Fibroblast of skin of abdomen (primary cell): ENCODE measurements at regions not wholly inside any gene's neighbourhood (a gene's known extent, or its start where the extent isn't known, plus 50 kb on each side); places are given as distances from the start of the nearest gene placed in this dataset.
"Not testable (repeated sequence)": the region's sequence is repeated elsewhere in the genome, so short reads cannot be mapped to it uniquely, and the experiment has no call there.

Experiments
- DNase-seq: peaks from one replicate; pipeline ENCODE4 v3.0.0-alpha.2; 2013

- DNase-seq = no peak
Observed at GRCh38 chr3:165624761-165625160, 212.5 kb downstream of the BCHE start.

GRCh38 chr3:165622356-165622755 is 214.9 kb downstream of the BCHE start:
- DNase-seq = no peak

- no peak for DNase-seq
Observed at GRCh38 chr3:165619069-165619468, 218.2 kb downstream of the BCHE start.

DNA sequence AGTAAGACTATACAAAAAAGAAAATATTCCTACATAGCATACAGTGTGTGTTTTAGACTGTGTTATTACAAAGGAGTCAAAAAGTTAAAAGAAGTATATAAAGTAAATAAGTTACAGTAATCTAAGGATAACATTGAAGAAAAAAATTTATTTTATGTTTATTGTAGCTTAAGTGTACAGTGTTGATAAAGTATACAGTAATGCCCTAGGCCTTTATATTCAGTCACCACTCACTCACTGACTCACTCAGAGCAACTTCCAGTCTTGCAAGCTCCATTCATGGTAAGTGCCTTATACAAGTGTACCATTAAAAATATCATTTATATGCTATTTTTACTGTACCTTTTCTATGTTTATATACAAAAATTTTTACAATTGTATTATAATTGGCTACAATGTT is 220.1 kb downstream of the BCHE start:
- DNase-seq = no peak

- DNase-seq = no peak
Observed at GRCh38 chr3:165614337-165614736, 222.9 kb downstream of the BCHE start.

DNA sequence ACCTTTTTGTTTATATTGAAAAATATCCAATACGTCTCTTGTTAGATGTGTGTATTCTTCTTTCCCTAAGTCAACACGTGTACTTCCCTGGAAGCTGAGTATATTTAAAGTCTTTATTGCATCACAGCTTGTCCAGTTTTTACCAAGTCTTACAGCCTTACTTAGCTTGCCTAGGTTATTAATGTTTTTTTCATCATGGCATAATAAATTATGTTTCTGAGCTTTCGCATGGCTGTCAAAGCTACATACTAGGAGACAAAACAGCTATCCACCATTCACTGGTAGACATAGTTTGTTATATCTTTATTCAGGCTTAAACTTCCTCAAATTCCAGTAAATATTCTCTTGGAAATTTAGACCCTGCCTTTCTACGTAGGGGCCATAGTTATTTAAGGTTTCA is 224.2 kb downstream of the BCHE start:
- DNase-seq = no peak

GRCh38 chr3:165607221-165607620 is 230.0 kb downstream of the BCHE start:
- no peak for DNase-seq

- DNase-seq = no peak
Observed at GRCh38 chr3:165603196-165603595, 234.0 kb downstream of the BCHE start.

DNA sequence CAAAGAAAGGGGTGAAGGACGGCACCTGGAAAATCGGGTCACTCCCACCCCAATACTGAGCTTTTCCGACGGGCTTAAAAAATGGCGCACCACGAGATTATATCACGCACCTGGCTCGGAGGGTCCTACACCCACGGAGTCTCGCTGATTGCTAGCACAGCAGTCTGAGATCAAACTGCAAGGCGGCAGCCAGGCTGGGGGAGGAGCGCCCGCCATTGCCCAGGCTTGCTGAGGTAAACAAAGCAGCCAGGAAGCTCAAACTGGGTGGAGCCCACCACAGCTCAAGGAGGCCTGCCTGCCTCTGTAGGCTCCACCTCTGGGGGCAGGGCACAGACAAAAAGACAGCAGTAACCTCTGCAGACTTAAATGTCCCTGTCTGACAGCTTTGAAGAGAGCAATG is 264.7 kb downstream of the BCHE start:
- DNase-seq = not testable (repeated sequence)

DNA sequence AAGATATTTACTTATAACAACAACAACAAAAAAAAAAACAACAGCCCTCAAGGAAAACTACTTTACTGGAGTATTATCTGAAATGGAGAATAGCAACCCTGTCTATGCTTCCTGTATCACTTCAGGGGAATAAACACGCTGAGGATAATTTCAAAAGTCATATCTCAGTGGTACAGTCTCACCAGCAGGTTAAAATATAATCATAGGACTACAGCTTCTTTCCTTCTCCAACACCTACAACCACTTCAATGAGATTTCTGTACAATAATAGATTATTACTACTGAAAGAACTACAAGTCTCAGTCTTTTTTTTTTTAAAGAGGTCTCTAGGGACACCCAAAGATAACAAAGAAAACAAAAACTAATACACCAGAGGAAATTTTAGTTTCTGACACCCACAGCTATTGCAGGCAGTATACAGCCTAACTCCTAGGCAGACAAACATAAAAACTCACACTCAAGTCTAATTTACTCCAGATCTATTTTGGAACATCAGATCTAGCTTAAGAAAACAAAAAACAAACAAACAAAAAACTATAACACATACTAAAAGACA is 268.2 kb downstream of the BCHE start:
- no peak for DNase-seq

GRCh38 chr3:165555785-165556184 is 281.4 kb downstream of the BCHE start:
- DNase-seq = no peak

DNA sequence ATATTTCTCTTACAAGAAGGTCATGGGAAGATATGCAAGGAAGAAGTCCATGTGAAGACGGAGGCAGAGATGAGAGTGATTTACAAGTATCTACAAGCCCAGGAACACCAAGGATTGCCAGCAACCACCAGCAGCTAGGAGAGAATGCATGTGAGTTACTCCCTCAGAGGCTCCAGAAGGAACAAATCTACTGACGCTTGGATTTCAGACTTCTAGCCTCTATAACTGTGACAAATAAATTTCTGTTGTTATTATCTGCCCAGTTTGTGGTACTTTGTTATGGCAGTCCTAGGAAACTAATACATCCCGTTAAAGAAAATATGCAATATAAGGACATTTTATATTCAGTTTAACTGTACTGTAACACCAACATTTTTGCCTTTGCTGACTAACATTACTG is 283.9 kb downstream of the BCHE start:
- no peak for DNase-seq

GRCh38 chr3:165549665-165550064 is 287.6 kb downstream of the BCHE start:
- DNase-seq = no peak

GRCh38 chr3:165549037-165549436 is 288.2 kb downstream of the BCHE start:
- no peak for DNase-seq

GRCh38 chr3:165545059-165545458 is 292.2 kb downstream of the BCHE start:
- DNase-seq = no peak

- DNase-seq = no peak
Observed at GRCh38 chr3:165544432-165544831, 292.8 kb downstream of the BCHE start.

GRCh38 chr3:165538166-165538565 is 299.1 kb downstream of the BCHE start:
- DNase-seq = no peak

DNA sequence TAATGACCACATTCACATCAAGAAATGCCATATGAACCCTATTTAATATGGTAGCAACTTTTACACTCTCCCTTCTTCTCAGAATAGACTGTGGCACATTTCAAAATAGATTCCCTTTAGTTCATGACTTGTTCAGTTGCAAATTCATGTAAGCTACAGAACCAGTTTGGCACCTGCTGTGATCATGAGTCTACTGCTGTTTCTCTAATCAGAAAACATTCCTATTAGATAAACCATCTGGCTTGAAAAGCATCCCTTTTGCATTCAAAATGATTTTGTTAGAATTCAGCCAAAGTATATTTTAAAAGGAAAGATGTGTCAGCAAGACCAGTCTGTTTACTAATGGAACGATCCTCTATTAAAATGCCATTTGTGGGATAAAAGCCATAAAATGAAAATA is 304.4 kb downstream of the BCHE start:
- DNase-seq = no peak

- DNase-seq = no peak
Observed at GRCh38 chr3:165529451-165529850, 307.8 kb downstream of the BCHE start.

GRCh38 chr3:165526367-165526766 is 310.9 kb downstream of the BCHE start:
- DNase-seq = no peak

- peak; percentile 50 for DNase-seq
Observed at GRCh38 chr3:165523801-165524200, 313.4 kb downstream of the BCHE start.

- DNase-seq = no peak
Observed at GRCh38 chr3:165522386-165522785, 314.8 kb downstream of the BCHE start.

DNA sequence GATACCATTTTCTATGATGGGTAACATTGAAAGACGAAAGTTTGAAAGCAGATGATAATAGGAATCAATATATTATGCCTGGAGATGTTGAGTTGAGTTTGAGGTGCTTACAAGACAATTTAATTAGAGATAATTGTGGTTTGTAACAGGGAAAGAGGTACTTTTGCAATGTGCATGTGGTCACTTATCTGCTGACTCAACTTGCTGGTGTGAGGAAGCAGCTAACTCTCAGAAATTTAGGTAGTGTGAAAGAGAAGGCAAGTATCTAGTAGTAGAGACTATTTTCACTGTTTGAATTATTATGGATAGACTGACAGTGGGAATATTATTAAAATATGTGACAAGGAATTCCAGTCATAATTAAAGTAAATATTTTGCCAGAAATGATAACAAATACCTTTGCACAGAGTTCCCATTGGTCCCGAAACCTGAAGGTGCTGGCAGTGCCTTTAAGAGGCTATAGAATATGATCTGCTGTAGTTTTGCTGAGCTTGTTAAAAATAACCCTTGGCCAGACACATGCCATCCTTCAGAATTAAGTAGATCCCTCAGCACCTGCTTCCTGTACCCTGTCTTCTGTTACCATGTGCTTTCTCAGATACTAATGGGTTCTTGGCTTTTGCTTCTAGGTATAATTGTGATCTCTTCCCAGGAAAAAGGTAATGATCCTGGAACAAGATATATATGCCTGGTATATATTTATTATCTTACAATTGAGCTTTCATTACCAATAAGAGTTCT is 315.9 kb downstream of the BCHE start:
- DNase-seq = no peak

DNA sequence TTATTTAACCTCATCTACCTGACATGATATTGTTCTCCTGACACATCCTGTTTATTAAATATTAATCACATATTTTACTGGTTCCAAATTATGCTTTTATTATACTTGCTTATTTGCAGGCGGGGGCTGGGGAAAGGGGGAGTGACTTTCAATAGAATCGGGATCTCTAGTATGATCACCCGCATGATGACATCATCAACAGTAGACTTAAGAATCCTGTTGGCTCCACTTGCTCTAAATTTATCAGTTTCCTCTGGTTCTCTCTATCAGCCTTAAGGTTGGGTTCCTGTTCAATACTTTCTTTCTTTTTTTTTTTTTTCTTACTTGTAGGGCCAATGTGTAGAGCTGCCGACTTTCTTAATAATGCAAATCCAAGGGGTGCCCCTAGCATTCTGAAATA is 317.5 kb downstream of the BCHE start:
- DNase-seq = no peak

GRCh38 chr3:165518346-165518745 is 318.9 kb downstream of the BCHE start:
- DNase-seq = no peak
